ENCODE measurements at regions not wholly inside any gene's neighbourhood (a gene's known extent, or its start where the extent isn't known, plus 50 kb on each side); places are given as distances from the start of the nearest gene placed in this dataset.

DNA sequence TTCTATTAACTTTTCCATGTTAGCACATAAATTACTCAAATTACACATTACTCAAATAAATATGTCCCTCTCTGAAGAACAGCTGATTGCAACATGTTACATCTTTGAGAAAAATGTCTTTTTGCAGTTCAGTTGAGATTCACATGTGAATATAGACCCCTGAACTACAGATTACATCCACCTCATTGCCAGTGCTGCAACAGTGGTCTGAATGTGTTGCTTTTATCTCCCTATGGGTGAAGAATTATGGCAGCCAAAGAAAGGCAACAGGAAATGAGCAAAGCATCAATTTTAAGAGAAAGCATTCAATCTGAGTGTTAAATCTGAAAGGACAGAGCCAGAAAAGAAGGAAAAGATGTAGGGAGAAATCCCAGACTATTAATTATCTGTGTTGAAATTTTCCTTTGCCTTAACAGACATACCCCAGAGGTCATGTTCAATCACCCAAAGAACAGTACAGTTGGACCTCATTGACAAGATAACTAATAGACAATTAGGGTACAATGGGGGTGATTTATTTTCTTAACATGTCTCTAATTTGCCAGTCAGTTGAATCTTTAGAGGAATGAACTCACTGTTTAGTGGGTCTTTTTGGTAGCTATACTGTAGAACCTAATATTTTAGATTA is 620.2 kb downstream of the CPS1 start:
- TF ChIP-seq, protein P1, sequence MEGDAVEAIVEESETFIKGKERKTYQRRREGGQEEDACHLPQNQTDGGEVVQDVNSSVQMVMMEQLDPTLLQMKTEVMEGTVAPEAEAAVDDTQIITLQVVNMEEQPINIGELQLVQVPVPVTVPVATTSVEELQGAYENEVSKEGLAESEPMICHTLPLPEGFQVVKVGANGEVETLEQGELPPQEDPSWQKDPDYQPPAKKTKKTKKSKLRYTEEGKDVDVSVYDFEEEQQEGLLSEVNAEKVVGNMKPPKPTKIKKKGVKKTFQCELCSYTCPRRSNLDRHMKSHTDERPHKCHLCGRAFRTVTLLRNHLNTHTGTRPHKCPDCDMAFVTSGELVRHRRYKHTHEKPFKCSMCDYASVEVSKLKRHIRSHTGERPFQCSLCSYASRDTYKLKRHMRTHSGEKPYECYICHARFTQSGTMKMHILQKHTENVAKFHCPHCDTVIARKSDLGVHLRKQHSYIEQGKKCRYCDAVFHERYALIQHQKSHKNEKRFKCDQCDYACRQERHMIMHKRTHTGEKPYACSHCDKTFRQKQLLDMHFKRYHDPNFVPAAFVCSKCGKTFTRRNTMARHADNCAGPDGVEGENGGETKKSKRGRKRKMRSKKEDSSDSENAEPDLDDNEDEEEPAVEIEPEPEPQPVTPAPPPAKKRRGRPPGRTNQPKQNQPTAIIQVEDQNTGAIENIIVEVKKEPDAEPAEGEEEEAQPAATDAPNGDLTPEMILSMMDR (IDR thresholded peaks at IDR 0.05; ENCODE audit: low read length, missing control alignments) = no peak
- H3K4me3 ChIP-seq (replicated peaks; ENCODE audit: low read depth, low read length) = no peak overlapping the region
- DNase-seq (ENCODE audit: low read depth) = no peak

DNA sequence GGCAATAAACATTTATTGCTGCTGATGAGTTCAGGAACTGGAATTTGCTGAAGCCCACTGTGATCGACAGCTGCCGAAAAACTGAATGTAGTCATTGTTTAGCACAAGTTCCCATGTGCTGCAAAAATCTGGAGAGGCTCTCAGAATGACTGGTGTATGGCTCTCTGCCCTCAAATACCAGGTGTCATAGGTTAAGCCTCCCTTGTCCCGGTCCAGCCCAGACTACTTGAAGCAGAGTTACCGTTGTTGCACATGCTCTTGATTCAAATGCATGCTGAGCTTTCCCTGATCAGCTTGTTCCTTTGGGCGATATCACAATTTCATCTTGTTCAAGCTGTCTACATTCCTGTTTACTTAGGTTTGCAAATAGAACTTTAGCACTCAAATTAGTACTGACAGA is 625.2 kb downstream of the CPS1 start:
- no peak for DNase-seq (ENCODE audit: low read depth)
- TF ChIP-seq, protein P1 (IDR thresholded peaks at IDR 0.05; ENCODE audit: low read length, missing control alignments) = no peak
- H3K4me3 ChIP-seq (replicated peaks; ENCODE audit: low read depth, low read length) = no peak overlapping the region

DNA sequence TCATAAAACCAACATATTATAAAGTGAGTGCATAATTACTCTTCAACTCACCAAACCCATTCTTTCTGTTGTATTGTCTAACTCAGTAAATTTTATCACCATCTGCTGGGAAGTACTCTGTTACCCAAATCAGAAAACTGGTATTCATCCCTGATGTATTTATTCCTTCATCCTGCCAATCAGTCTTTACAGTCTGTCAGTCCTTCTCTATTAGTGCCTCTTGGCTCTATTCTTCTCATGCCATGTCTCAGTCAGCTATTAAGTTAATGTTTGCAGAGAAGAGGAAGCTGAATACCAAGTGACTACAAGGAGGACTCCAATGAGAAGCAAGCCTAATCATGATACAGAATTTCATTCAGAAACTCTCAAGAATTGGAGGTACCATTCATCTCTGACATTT is 631.2 kb downstream of the CPS1 start:
- no peak for DNase-seq (ENCODE audit: low read depth)
- H3K4me3 ChIP-seq (replicated peaks; ENCODE audit: low read depth, low read length) = no peak overlapping the region
- TF ChIP-seq, protein P1 (IDR thresholded peaks at IDR 0.05; ENCODE audit: low read length, missing control alignments) = no peak

DNA sequence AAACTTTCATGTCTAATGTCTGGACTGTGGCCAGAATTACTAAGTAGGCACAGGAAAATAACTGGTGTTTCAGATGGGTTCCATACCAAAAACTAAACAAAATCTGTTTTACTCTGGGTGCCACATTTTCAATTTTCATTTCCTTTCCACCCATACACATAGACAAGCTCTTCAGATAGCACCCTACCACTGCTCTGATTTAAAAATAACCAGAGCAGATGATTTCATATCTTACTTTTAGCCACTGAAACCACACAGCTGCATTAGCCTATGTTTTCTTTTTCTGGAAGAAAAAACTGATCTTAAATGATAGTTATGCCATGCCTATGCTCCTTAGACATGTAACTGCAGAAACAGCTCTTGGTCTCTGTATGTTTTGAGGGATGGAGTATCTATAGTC is 647.6 kb downstream of the CPS1 start:
- TF ChIP-seq, protein P1 (IDR thresholded peaks at IDR 0.05; ENCODE audit: low read length, missing control alignments) = no peak
- no peak overlapping the region for H3K4me3 ChIP-seq (replicated peaks; ENCODE audit: low read depth, low read length)
- no peak for DNase-seq (ENCODE audit: low read depth)

DNA sequence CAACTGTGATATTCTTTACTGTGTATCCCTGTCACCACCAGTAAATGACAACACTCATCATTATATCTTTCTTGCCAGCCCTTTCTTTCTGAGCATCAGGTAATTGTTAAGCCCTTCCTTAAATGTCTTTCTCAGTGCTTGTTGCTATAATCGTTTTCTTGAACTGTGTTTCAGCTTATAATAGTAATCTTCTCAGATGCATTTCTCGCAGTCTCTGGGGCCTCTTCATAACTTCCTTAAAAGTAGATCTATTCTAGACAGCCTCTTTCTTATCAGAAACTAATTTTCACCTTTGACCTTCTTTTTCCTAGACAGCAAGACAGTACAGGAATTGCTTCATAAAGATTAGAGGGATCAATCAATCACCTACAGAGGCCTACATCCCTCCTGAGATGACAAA is 648.1 kb downstream of the CPS1 start:
- no peak for DNase-seq (ENCODE audit: low read depth)
- H3K4me3 ChIP-seq (replicated peaks; ENCODE audit: low read depth, low read length) = no peak overlapping the region
- TF ChIP-seq, protein P1 (IDR thresholded peaks at IDR 0.05; ENCODE audit: low read length, missing control alignments) = no peak

DNA sequence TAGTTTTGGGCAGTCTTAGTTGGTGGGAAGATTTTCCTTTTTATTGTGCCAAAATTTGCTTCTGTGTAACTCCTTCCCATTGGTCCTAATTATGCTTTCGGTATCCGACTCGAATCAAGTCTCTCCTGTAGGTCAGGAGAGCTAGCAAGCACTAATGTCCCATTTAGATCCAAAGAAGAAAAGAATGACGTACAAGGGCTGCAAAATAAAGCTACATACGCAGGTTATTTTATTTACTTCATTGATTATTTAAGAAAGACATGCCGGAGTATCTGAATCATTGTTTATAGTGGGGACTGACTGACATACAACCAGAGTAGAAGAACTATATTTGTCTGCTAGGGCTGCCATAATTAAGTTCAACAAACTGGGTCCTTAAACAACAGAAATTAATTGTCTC is 648.5 kb downstream of the CPS1 start:
- TF ChIP-seq, protein P1 (IDR thresholded peaks at IDR 0.05; ENCODE audit: low read length, missing control alignments) = no peak
- no peak overlapping the region for H3K4me3 ChIP-seq (replicated peaks; ENCODE audit: low read depth, low read length)
- DNase-seq (ENCODE audit: low read depth) = no peak

DNA sequence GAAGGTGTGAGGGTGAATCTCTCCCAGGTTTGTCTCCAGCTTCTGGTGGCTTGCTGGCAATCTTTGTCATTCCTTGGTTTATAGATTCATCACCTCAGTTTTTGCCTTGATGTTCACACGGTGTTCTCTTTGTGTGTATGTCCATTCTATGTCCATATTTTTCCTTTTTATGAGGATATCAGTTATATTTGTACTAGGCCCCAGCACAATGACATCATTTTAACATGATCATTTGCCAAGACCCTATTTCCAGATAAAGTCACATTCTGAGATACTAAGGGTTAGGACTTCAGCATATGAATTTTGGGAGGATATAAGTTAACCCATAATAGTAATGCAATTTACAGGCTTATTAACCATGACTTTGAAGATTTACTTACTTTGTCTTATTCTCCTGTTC is 649.0 kb downstream of the CPS1 start:
- no peak for DNase-seq (ENCODE audit: low read depth)
- H3K4me3 ChIP-seq (replicated peaks; ENCODE audit: low read depth, low read length) = no peak overlapping the region
- TF ChIP-seq, protein P1 (IDR thresholded peaks at IDR 0.05; ENCODE audit: low read length, missing control alignments) = no peak

All from fibroblast of pulmonary artery (primary cell).